DOHH2 (cell line): ENCODE measurements at regions not wholly inside any gene's neighbourhood (a gene's known extent, or its start where the extent isn't known, plus 50 kb on each side); places are given as distances from the start of the nearest gene placed in this dataset.

Source experiments
- EZH2phosphoT487 ChIP-seq: fragments of 200-600 bp; sonication (generic); IDR thresholded peaks from 2 replicates; pipeline ENCODE4 v1.6.1; 2017; ENCODE audit warnings: borderline replicate concordance, mild to moderate bottlenecking, antibody characterized with exemption, low read length, moderate library complexity, mixed read lengths
- TF ChIP-seq, protein P1 (sequence below): fragments of 200-600 bp; sonication (generic); IDR thresholded peaks from one replicate; pipeline ENCODE4 v1.5.1; 2014; ENCODE audit warnings: antibody characterized with exemption, mild to moderate bottlenecking, low read depth, low read length; ENCODE audit not compliant: poor library complexity, severe bottlenecking

DNA sequence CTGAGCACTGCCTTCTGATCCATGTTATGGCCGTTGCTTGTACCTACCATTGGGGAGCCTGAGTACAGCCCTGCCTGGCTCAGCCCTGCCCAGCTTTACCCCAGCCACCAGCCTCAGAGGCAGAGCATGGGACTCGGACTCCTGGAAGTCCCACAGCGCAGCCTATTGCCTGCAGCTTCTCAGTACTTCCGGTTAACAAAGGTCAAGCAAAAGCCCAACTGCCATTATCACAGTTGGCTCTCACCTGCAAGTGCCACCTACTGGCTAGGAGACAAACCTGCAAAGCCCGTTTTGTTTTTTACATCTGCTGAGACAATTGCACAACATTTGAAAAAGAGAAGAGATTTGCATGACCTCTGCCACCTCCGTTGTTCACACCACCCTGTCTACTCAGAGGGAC is 1081.7 kb downstream of the NAALADL2 start:
- TF ChIP-seq, protein P1, sequence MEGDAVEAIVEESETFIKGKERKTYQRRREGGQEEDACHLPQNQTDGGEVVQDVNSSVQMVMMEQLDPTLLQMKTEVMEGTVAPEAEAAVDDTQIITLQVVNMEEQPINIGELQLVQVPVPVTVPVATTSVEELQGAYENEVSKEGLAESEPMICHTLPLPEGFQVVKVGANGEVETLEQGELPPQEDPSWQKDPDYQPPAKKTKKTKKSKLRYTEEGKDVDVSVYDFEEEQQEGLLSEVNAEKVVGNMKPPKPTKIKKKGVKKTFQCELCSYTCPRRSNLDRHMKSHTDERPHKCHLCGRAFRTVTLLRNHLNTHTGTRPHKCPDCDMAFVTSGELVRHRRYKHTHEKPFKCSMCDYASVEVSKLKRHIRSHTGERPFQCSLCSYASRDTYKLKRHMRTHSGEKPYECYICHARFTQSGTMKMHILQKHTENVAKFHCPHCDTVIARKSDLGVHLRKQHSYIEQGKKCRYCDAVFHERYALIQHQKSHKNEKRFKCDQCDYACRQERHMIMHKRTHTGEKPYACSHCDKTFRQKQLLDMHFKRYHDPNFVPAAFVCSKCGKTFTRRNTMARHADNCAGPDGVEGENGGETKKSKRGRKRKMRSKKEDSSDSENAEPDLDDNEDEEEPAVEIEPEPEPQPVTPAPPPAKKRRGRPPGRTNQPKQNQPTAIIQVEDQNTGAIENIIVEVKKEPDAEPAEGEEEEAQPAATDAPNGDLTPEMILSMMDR, result no peak
- no peak for TF ChIP-seq EZH2phosphoT487
